ENCODE measurements at regions not wholly inside any gene's neighbourhood (a gene's known extent, or its start where the extent isn't known, plus 50 kb on each side); places are given as distances from the start of the nearest gene placed in this dataset.
"Not testable (repeated sequence)": the region's sequence is repeated elsewhere in the genome, so short reads cannot be mapped to it uniquely, and the experiment has no call there.

GRCh38 chr3:130569461-130570365, 52.7 kb downstream of the COL6A6 start:
- Mint-ChIP-seq H3K4me1 (ENCODE audit: low read depth) (no peaks in the 10 kb centered on the region), H3K9me3 (peaks cover 4% of the 10 kb centered on the region; the same call in 1 of the 2 replicates), H3K4me3 (no peak overlapping the region), H3K27ac (no peak overlapping the region), H3K36me3 (ENCODE audit: low read depth) (no peaks in the 10 kb centered on the region; the same call in 1 of the 2 replicates), H3K27me3 (ENCODE audit: insufficient read depth) (peaks cover 1% of the 10 kb centered on the region)
- TF ChIP-seq CTCF (IDR thresholded peaks at IDR 0.05), result no peak
- DNase-seq, result no peak

GRCh38 chr3:130572769-130573168, 55.8 kb downstream of the COL6A6 start:
- Mint-ChIP-seq H3K36me3 (ENCODE audit: low read depth) (no peaks in the 10 kb centered on the region), H3K27me3 (ENCODE audit: insufficient read depth) (peaks cover 1% of the 10 kb centered on the region; the same call in 1 of the 2 replicates), H3K4me3 (no peak overlapping the region), H3K27ac (no peak overlapping the region), H3K4me1 (ENCODE audit: low read depth) (peaks cover 24% of the 10 kb centered on the region; the same call in 1 of the 2 replicates), H3K9me3 (peaks cover 9% of the 10 kb centered on the region; the same call in 1 of the 2 replicates)
- TF ChIP-seq CTCF (IDR thresholded peaks at IDR 0.05), result no peak
- no peak for DNase-seq

- no peak for TF ChIP-seq CTCF (IDR thresholded peaks at IDR 0.05)
- no peaks in the 10 kb centered on the region for H3K27me3 Mint-ChIP-seq (ENCODE audit: insufficient read depth)
- H3K27ac Mint-ChIP-seq, result peak overlapping the region; percentile 17; the same call in 1 of the 2 replicates
- 0 out of 2 replicates have a peak overlapping the region, but pooled peaks have one; percentile 36 for H3K4me3 Mint-ChIP-seq
- DNase-seq, result peak; percentile 40
- H3K9me3 Mint-ChIP-seq, result peaks cover 9% of the 10 kb centered on the region
- H3K4me1 Mint-ChIP-seq (ENCODE audit: low read depth), result peaks cover 24% of the 10 kb centered on the region; the same call in 1 of the 2 replicates
- H3K36me3 Mint-ChIP-seq (ENCODE audit: low read depth), result no peaks in the 10 kb centered on the region
Measured at GRCh38 chr3:130576375-130577266, 59.6 kb downstream of the COL6A6 start.

- no peaks in the 10 kb centered on the region; the same call in 1 of the 2 replicates for H3K27me3 Mint-ChIP-seq (ENCODE audit: insufficient read depth)
- no peaks in the 10 kb centered on the region for H3K36me3 Mint-ChIP-seq (ENCODE audit: low read depth)
- H3K9me3 Mint-ChIP-seq, result no peaks in the 10 kb centered on the region; the same call in 1 of the 2 replicates
- no peak for DNase-seq
- H3K27ac Mint-ChIP-seq, result no peak overlapping the region
- H3K4me3 Mint-ChIP-seq, result no peak overlapping the region
- H3K4me1 Mint-ChIP-seq (ENCODE audit: low read depth), result peaks cover 1% of the 10 kb centered on the region; the same call in 1 of the 2 replicates
- TF ChIP-seq CTCF (IDR thresholded peaks at IDR 0.05), result no peak
Measured at GRCh38 chr3:130582457-130583153, 65.6 kb downstream of the COL6A6 start.

- H3K4me1 Mint-ChIP-seq (ENCODE audit: low read depth); DNase-seq; H3K27ac Mint-ChIP-seq; H3K27me3 Mint-ChIP-seq (ENCODE audit: insufficient read depth); H3K36me3 Mint-ChIP-seq (ENCODE audit: low read depth); H3K4me3 Mint-ChIP-seq: not testable (repeated sequence)
- H3K9me3 Mint-ChIP-seq, result peaks cover 14% of the 10 kb centered on the region
Measured at GRCh38 chr3:130594749-130595148, 77.8 kb downstream of the COL6A6 start.

All from HFFc6 (cell line).